PC-3 (cell line): ENCODE measurements at regions not wholly inside any gene's neighbourhood (a gene's known extent, or its start where the extent isn't known, plus 50 kb on each side); places are given as distances from the start of the nearest gene placed in this dataset.

ENCODE experiments used
- CTCF ChIP-seq: fragments of 300-600 bp; sonication (generic); conservative IDR thresholded peaks from 2 replicates; pipeline ENCODE4 v1.5.1; 2017; ENCODE audit warnings: antibody characterized with exemption, low read depth, mild to moderate bottlenecking, low read length
- EZH2 ChIP-seq: fragments of 300-600 bp; sonication (generic); IDR thresholded peaks from one replicate; pipeline ENCODE4 v1.6.1; 2017; ENCODE audit warnings: antibody characterized with exemption, mild to moderate bottlenecking, low read length; ENCODE audit not compliant: unreplicated experiment
- EZH2phosphoT487 ChIP-seq: fragments of 300-600 bp; sonication (generic); IDR thresholded peaks from 2 replicates; pipeline ENCODE4 v1.6.1; 2018; ENCODE audit warnings: mild to moderate bottlenecking, antibody characterized with exemption, low read length, borderline replicate concordance

- TF ChIP-seq CTCF = no peak
- no peak for TF ChIP-seq EZH2phosphoT487
- no peak for TF ChIP-seq EZH2
Observed at GRCh38 chr6:87990871-87991270, 56.8 kb upstream of the SPACA1 start.
